GM23338 (cell line): ENCODE measurements at regions not wholly inside any gene's neighbourhood (a gene's known extent, or its start where the extent isn't known, plus 50 kb on each side); places are given as distances from the start of the nearest gene placed in this dataset.

Experiments used
- ATAC-seq: fragments of 200-7000 bp; cut with Tn5 transposase; 3 replicates; pipeline ENCODE4 v1.9.1; 2020
- DNase-seq: peaks from one replicate; pipeline ENCODE4 v3.0.0-alpha.2; 2015; ENCODE audit warnings: low spot score
- H2AFZ ChIP-seq: fragments of 200-600 bp; sonication (generic); 2 replicates; pipeline ENCODE4 v1.8.0; 2016; ENCODE audit warnings: antibody characterized with exemption, mild to moderate bottlenecking, moderate library complexity
- H3F3A ChIP-seq: fragments of 200-600 bp; sonication (generic); replicated peaks from 2 replicates; pipeline ENCODE4 v1.8.0; 2017; ENCODE audit warnings: antibody characterized with exemption, mixed run types, low read depth
- H3K27ac ChIP-seq: fragments of 200-600 bp; sonication (generic); 2 replicates; pipeline ENCODE4 v1.6.1; 2016; ENCODE audit warnings: low read depth
- H3K27me3 ChIP-seq: fragments of 200-600 bp; sonication (generic); 2 replicates; pipeline ENCODE4 v1.8.0; 2016; ENCODE audit warnings: mild to moderate bottlenecking, mixed run types, moderate library complexity; ENCODE audit not compliant: insufficient read depth
- H3K36me3 ChIP-seq: fragments of 200-600 bp; sonication (generic); 2 replicates; pipeline ENCODE4 v1.8.0; 2016; ENCODE audit warnings: mild to moderate bottlenecking; ENCODE audit not compliant: insufficient read depth
- H3K4me1 ChIP-seq: fragments of 200-600 bp; sonication (generic); 2 replicates; pipeline ENCODE4 v1.8.0; 2016; ENCODE audit warnings: mild to moderate bottlenecking, moderate library complexity; ENCODE audit not compliant: insufficient read depth
- H3K4me2 ChIP-seq: fragments of 200-600 bp; sonication (generic); 2 replicates; pipeline ENCODE4 v1.7.1; 2017; ENCODE audit warnings: mixed run types
- H3K4me3 ChIP-seq: fragments of 200-600 bp; sonication (generic); 2 replicates; pipeline ENCODE4 v1.6.1; 2016; ENCODE audit warnings: mixed run types
- H3K79me2 ChIP-seq: fragments of 200-600 bp; sonication (generic); replicated peaks from 2 replicates; pipeline ENCODE4 v1.8.0; 2017; ENCODE audit warnings: mild to moderate bottlenecking; ENCODE audit not compliant: insufficient read depth
- H3K9me2 ChIP-seq: fragments of 200-600 bp; sonication (generic); 2 replicates; pipeline ENCODE4 v1.8.0; 2017; ENCODE audit not compliant: insufficient read depth
- H4K20me1 ChIP-seq: fragments of 200-600 bp; sonication (generic); replicated peaks from 2 replicates; pipeline ENCODE4 v1.8.0; 2017; ENCODE audit warnings: mild to moderate bottlenecking; ENCODE audit not compliant: insufficient read depth
- H3K27ac Mint-ChIP-seq: 2 replicates; pipeline ENCODE4 v1.8.0; 2020; ENCODE audit warnings: inconsistent platforms, mild to moderate bottlenecking, moderate library complexity, mixed read lengths
- H3K27me3 Mint-ChIP-seq: 3 replicates; pipeline ENCODE4 v1.8.0; 2022; ENCODE audit warnings: low read depth, mild to moderate bottlenecking, moderate library complexity, mixed read lengths, inconsistent platforms; ENCODE audit not compliant: insufficient read depth, poor library complexity
- H3K36me3 Mint-ChIP-seq: 3 replicates; pipeline ENCODE4 v1.8.0; 2021; ENCODE audit warnings: low read depth, mild to moderate bottlenecking, inconsistent platforms, moderate library complexity, mixed read lengths
- H3K4me1 Mint-ChIP-seq: 3 replicates; pipeline ENCODE4 v1.8.0; 2020; ENCODE audit warnings: mild to moderate bottlenecking, inconsistent platforms, mixed read lengths
- H3K4me3 Mint-ChIP-seq: 3 replicates; pipeline ENCODE4 v1.8.0; 2021; ENCODE audit warnings: moderate library complexity, mild to moderate bottlenecking, inconsistent platforms, mixed read lengths
- H3K9me3 Mint-ChIP-seq: 3 replicates; pipeline ENCODE4 v1.8.0; 2020; ENCODE audit warnings: moderate library complexity, mild to moderate bottlenecking, inconsistent platforms, mixed read lengths
- CREB1 ChIP-seq: fragments of 250-450 bp; sonication (Bioruptor Pico); IDR thresholded peaks from 2 replicates; pipeline ENCODE4 v1.5.0; 2020; ENCODE audit warnings: low read depth, mild to moderate bottlenecking, moderate library complexity
- EZH2 ChIP-seq: fragments of 200-600 bp; sonication (generic); IDR thresholded peaks from one replicate; pipeline ENCODE4 v1.8.0; 2017; ENCODE audit warnings: antibody characterized with exemption, mild to moderate bottlenecking, low read depth; ENCODE audit not compliant: unreplicated experiment
- EZH2phosphoT487 ChIP-seq: fragments of 200-600 bp; sonication (generic); IDR thresholded peaks from one replicate; pipeline ENCODE4 v1.8.1; 2018; ENCODE audit warnings: antibody characterized with exemption; ENCODE audit not compliant: unreplicated experiment
- JUNB ChIP-seq: IDR thresholded peaks from one replicate; pipeline ENCODE4 v1.6.1; 2016; ENCODE audit warnings: antibody characterized with exemption; ENCODE audit not compliant: unreplicated experiment
- NANOG ChIP-seq: IDR thresholded peaks from 2 replicates; pipeline ENCODE4 v1.6.1; 2016; ENCODE audit warnings: antibody characterized with exemption, borderline replicate concordance
- POLR2AphosphoS5 ChIP-seq: IDR thresholded peaks from 2 replicates; pipeline ENCODE4 v1.6.1; 2016; ENCODE audit warnings: antibody characterized with exemption, low read depth
- ZNF114 ChIP-seq: fragments of 250-450 bp; sonication (Bioruptor Pico); IDR thresholded peaks from 2 replicates; pipeline ENCODE4 v1.5.0; 2020; ENCODE audit warnings: mild to moderate bottlenecking, moderate library complexity
- ZNF331 ChIP-seq: fragments of 250-450 bp; sonication (Bioruptor Pico); IDR thresholded peaks from 2 replicates; pipeline ENCODE4 v1.5.0; 2020; ENCODE audit warnings: low read depth, mild to moderate bottlenecking, moderate library complexity
- TF ChIP-seq, protein P1 (sequence below), 2 experiments: fragments of 200-600 bp in 1 of 2; sonication (generic) in 1 of 2; conservative IDR thresholded peaks; 2 replicates each; pipeline versions ENCODE4 v1.5.1 to v1.6.1; 2016 to 2017; ENCODE audit warnings: antibody characterized with exemption in 2 of 2, low read depth in 2 of 2, mild to moderate bottlenecking in 2 of 2, moderate library complexity in 1 of 2
- TF ChIP-seq, protein P2 (sequence below): IDR thresholded peaks from 2 replicates; pipeline ENCODE4 v1.6.1; 2016; ENCODE audit warnings: antibody characterized with exemption
- TF ChIP-seq, protein P3 (sequence below): fragments of 250-450 bp; sonication (Bioruptor Pico); IDR thresholded peaks from 2 replicates; pipeline ENCODE4 v1.5.0; 2020; ENCODE audit warnings: mild to moderate bottlenecking, moderate library complexity

DNA sequence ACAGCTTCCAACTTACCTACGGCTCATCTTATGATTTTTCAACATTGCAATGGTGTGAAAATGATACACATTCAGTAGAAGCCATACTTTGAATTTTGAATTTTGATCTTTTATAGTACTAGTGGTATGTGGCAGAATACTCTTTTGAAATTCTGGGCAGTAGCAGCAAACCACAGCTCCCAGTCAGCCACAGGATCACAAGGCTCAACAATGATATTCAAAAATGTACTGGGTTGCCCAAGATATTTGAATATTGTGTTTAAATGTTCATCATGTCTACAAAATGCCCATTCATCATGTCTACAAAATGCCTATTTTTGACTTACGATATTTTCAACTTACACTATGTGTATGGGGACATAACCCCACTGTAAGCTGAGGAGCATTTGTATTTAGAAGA, 81.3 kb upstream of the PRR16 start:
- H3K4me1 ChIP-seq, result no peaks in the 10 kb centered on the region
- H3K27ac ChIP-seq, result no peak overlapping the region
- H3F3A ChIP-seq, result no peaks in the 10 kb centered on the region
- peaks cover 27% of the 10 kb centered on the region for H3K9me3 Mint-ChIP-seq
- H3K36me3 Mint-ChIP-seq, result peaks cover 16% of the 10 kb centered on the region; the same call in 2 of the 3 replicates
- no peaks in the 10 kb centered on the region for H4K20me1 ChIP-seq
- no peak overlapping the region for H3K4me3 Mint-ChIP-seq
- no peak overlapping the region for H3K4me2 ChIP-seq
- no peaks in the 10 kb centered on the region for H3K36me3 ChIP-seq
- H2AFZ ChIP-seq, result no peak overlapping the region
- no peaks in the 10 kb centered on the region for H3K27me3 ChIP-seq
- H3K4me1 Mint-ChIP-seq, result no peaks in the 10 kb centered on the region
- H3K27me3 Mint-ChIP-seq, result peaks cover 2% of the 10 kb centered on the region
- no peak overlapping the region for H3K4me3 ChIP-seq
- ATAC-seq (no peak), DNase-seq (no peak)
- no peaks in the 10 kb centered on the region for H3K79me2 ChIP-seq
- no peak overlapping the region for H3K27ac Mint-ChIP-seq
- no peaks in the 10 kb centered on the region for H3K9me2 ChIP-seq
- TF ChIP-seq EZH2, result no peak

DNA sequence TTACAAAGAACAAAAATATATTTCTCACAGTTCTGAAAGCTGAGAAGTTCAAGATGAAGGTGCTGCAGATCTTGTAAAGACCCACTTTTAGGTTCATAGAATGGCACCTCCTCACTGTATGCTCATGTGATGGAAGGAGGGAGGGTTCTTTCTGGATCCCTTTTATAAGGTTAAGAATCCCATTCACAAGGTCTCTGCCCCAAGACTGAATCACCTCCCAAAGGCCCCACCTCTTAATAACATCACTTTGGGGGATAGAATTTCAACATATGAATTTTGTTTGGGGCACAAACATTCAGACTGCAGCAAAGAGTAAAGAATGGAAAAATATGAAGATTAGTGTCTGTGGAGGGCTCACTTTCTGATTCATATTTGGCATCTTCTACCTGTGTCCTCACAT, 77.1 kb upstream of the PRR16 start:
- Mint-ChIP-seq H3K4me1 (no peaks in the 10 kb centered on the region), H3K9me3 (no peaks in the 10 kb centered on the region), H3K36me3 (no peaks in the 10 kb centered on the region), H3K27me3 (no peaks in the 10 kb centered on the region), H3K4me3 (no peak overlapping the region), H3K27ac (no peak overlapping the region)
- ATAC-seq, result no peak
- Histone ChIP-seq H3K79me2 (no peaks in the 10 kb centered on the region), H3K9me2 (no peaks in the 10 kb centered on the region), H3F3A (no peaks in the 10 kb centered on the region), H3K4me1 (no peaks in the 10 kb centered on the region), H3K4me3 (no peak overlapping the region), H2AFZ (no peak overlapping the region), H3K27ac (no peak overlapping the region), H3K4me2 (no peak overlapping the region), H3K27me3 (no peaks in the 10 kb centered on the region), H4K20me1 (no peaks in the 10 kb centered on the region), H3K36me3 (no peaks in the 10 kb centered on the region)
- no peak for DNase-seq
- TF ChIP-seq ZNF331 (CRISPR knock-in tag), result no peak
- TF ChIP-seq JUNB, result no peak
- TF ChIP-seq NANOG, result no peak
- TF ChIP-seq, protein P1, sequence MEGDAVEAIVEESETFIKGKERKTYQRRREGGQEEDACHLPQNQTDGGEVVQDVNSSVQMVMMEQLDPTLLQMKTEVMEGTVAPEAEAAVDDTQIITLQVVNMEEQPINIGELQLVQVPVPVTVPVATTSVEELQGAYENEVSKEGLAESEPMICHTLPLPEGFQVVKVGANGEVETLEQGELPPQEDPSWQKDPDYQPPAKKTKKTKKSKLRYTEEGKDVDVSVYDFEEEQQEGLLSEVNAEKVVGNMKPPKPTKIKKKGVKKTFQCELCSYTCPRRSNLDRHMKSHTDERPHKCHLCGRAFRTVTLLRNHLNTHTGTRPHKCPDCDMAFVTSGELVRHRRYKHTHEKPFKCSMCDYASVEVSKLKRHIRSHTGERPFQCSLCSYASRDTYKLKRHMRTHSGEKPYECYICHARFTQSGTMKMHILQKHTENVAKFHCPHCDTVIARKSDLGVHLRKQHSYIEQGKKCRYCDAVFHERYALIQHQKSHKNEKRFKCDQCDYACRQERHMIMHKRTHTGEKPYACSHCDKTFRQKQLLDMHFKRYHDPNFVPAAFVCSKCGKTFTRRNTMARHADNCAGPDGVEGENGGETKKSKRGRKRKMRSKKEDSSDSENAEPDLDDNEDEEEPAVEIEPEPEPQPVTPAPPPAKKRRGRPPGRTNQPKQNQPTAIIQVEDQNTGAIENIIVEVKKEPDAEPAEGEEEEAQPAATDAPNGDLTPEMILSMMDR (conservative IDR thresholded peaks at IDR 0.05; ENCODE audit: low read depth in 2 of 2), result no peak
- TF ChIP-seq, protein P2, sequence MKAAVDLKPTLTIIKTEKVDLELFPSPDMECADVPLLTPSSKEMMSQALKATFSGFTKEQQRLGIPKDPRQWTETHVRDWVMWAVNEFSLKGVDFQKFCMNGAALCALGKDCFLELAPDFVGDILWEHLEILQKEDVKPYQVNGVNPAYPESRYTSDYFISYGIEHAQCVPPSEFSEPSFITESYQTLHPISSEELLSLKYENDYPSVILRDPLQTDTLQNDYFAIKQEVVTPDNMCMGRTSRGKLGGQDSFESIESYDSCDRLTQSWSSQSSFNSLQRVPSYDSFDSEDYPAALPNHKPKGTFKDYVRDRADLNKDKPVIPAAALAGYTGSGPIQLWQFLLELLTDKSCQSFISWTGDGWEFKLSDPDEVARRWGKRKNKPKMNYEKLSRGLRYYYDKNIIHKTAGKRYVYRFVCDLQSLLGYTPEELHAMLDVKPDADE, result no peak
- no peak for TF ChIP-seq EZH2
- TF ChIP-seq CREB1 (CRISPR knock-in tag), result no peak
- TF ChIP-seq, protein P3, sequence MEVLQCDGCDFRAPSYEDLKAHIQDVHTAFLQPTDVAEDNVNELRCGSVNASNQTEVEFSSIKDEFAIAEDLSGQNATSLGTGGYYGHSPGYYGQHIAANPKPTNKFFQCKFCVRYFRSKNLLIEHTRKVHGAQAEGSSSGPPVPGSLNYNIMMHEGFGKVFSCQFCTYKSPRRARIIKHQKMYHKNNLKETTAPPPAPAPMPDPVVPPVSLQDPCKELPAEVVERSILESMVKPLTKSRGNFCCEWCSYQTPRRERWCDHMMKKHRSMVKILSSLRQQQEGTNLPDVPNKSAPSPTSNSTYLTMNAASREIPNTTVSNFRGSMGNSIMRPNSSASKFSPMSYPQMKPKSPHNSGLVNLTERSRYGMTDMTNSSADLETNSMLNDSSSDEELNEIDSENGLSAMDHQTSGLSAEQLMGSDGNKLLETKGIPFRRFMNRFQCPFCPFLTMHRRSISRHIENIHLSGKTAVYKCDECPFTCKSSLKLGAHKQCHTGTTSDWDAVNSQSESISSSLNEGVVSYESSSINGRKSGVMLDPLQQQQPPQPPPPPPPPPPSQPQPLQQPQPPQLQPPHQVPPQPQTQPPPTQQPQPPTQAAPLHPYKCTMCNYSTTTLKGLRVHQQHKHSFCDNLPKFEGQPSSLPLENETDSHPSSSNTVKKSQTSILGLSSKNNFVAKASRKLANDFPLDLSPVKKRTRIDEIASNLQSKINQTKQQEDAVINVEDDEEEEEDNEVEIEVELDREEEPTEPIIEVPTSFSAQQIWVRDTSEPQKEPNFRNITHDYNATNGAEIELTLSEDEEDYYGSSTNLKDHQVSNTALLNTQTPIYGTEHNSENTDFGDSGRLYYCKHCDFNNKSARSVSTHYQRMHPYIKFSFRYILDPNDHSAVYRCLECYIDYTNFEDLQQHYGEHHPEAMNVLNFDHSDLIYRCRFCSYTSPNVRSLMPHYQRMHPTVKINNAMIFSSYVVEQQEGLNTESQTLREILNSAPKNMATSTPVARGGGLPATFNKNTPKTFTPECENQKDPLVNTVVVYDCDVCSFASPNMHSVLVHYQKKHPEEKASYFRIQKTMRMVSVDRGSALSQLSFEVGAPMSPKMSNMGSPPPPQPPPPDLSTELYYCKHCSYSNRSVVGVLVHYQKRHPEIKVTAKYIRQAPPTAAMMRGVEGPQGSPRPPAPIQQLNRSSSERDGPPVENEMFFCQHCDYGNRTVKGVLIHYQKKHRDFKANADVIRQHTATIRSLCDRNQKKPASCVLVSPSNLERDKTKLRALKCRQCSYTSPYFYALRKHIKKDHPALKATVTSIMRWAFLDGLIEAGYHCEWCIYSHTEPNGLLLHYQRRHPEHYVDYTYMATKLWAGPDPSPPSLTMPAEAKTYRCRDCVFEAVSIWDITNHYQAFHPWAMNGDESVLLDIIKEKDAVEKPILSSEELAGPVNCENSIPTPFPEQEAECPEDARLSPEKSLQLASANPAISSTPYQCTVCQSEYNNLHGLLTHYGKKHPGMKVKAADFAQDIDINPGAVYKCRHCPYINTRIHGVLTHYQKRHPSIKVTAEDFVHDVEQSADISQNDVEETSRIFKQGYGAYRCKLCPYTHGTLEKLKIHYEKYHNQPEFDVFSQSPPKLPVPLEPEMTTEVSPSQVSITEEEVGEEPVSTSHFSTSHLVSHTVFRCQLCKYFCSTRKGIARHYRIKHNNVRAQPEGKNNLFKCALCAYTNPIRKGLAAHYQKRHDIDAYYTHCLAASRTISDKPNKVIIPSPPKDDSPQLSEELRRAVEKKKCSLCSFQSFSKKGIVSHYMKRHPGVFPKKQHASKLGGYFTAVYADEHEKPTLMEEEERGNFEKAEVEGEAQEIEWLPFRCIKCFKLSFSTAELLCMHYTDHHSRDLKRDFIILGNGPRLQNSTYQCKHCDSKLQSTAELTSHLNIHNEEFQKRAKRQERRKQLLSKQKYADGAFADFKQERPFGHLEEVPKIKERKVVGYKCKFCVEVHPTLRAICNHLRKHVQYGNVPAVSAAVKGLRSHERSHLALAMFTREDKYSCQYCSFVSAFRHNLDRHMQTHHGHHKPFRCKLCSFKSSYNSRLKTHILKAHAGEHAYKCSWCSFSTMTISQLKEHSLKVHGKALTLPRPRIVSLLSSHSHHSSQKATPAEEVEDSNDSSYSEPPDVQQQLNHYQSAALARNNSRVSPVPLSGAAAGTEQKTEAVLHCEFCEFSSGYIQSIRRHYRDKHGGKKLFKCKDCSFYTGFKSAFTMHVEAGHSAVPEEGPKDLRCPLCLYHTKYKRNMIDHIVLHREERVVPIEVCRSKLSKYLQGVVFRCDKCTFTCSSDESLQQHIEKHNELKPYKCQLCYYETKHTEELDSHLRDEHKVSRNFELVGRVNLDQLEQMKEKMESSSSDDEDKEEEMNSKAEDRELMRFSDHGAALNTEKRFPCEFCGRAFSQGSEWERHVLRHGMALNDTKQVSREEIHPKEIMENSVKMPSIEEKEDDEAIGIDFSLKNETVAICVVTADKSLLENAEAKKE (CRISPR knock-in tag), result no peak
- no peak for TF ChIP-seq EZH2phosphoT487
- TF ChIP-seq ZNF114, result no peak
- TF ChIP-seq POLR2AphosphoS5, result no peak
